ENCODE measurements at regions not wholly inside any gene's neighbourhood (a gene's known extent, or its start where the extent isn't known, plus 50 kb on each side); places are given as distances from the start of the nearest gene placed in this dataset.
A peak's percentile ranks its signal among the peaks of the same experiment; 100 is the strongest.

DNA sequence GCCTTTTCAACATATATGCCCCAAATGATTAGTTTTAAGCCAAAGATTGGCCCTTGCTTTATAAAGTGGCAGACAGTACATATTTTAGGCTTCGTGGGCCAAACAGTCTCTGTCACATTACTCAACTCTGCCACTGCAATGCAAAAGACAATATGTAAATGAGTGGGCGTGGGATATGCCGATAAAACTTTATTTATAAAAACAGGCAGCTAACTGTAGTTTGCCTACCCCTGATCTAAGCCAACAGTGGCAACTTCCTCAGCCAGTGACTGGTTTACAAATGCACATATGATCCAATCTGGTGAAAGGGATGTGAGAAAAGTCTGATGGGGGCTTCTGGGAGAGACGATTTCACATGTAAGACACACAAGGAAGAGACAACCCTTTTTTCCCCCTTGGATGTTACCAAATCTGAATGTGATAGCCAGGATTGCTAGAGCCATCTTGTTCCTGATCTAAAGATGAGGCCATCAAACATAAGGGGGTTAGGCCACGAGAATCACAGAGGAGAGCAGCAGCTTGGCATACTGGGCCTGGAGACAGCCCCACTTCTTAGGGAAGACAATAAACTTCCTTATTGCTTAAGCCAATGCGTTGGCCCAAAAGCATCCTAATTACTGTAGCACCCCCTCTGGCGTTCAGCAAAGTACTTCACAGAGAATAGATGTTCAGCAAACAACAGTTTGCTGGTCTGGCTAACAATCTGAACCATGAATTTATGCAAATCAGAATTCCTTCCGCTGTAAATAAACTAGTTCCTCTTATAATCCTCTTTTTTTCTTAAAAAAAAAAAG is 75.2 kb upstream of the TMCC3 start:
- Histone ChIP-seq H3K79me2 (ENCODE audit: low read depth) (no peaks in the 10 kb centered on the region), H4K20me1 (ENCODE audit: insufficient read depth) (no peaks in the 10 kb centered on the region), H3F3A (ENCODE audit: insufficient read depth, low read depth) (no peaks in the 10 kb centered on the region), H3K27ac (no peak overlapping the region), H3K4me1 (replicated peaks; ENCODE audit: insufficient read depth) (no peaks in the 10 kb centered on the region), H3K9me2 (ENCODE audit: insufficient read depth) (no peaks in the 10 kb centered on the region), H3K4me3 (no peak overlapping the region), H3K36me3 (ENCODE audit: low read depth) (no peaks in the 10 kb centered on the region), H2AFZ (peak overlapping the region; percentile 43; the same call in 1 of the 2 replicates), H3K4me2 (no peak overlapping the region), H3K27me3 (ENCODE audit: insufficient read depth, low read depth) (no peaks in the 10 kb centered on the region), H3K9me3 (ENCODE audit: insufficient read depth, low read depth) (no peaks in the 10 kb centered on the region)
- TF ChIP-seq, protein P1, sequence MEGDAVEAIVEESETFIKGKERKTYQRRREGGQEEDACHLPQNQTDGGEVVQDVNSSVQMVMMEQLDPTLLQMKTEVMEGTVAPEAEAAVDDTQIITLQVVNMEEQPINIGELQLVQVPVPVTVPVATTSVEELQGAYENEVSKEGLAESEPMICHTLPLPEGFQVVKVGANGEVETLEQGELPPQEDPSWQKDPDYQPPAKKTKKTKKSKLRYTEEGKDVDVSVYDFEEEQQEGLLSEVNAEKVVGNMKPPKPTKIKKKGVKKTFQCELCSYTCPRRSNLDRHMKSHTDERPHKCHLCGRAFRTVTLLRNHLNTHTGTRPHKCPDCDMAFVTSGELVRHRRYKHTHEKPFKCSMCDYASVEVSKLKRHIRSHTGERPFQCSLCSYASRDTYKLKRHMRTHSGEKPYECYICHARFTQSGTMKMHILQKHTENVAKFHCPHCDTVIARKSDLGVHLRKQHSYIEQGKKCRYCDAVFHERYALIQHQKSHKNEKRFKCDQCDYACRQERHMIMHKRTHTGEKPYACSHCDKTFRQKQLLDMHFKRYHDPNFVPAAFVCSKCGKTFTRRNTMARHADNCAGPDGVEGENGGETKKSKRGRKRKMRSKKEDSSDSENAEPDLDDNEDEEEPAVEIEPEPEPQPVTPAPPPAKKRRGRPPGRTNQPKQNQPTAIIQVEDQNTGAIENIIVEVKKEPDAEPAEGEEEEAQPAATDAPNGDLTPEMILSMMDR (conservative IDR thresholded peaks at IDR 0.05), result peak; percentile 54
- no peak for TF ChIP-seq EZH2 (IDR thresholded peaks at IDR 0.05; ENCODE audit: low read depth)
- peak; percentile 22 to 41 for DNase-seq
- CTCF ChIA-PET, result no interaction called here
- POLR2A ChIA-PET (ENCODE audit: unreplicated experiment), result no interaction called here
- intact Hi-C loops (cut with micrococcal nuclease; ENCODE audit: unreplicated experiment), result no loop called here
- BruUV-seq (replicated peaks), result no TSS peak

DNA sequence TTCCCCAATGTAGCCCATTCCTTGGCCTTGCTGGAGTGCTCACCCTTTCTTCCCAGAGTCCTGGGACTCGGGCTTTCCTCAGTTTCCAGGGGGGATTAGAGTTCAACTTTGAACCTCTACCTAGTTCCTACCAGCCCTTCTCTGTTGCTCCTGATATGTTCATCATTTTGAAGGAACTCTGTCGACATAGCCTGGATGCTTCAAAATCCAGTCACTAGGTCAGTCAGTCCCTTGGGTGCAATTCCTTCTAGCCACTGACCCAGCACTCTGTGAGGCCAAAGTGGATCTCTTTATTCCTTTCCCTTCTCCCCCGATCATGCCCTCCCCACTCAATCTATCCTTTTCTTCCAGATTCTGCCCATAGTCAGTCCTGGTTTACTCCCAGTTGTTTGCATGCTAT is 72.3 kb upstream of the TMCC3 start:
- Histone ChIP-seq H2AFZ (no peak overlapping the region), H3K9me3 (ENCODE audit: insufficient read depth, low read depth) (no peaks in the 10 kb centered on the region), H3K36me3 (ENCODE audit: low read depth) (no peaks in the 10 kb centered on the region), H3K4me1 (replicated peaks; ENCODE audit: insufficient read depth) (no peaks in the 10 kb centered on the region; the same call in 1 of the 2 replicates), H3K27me3 (ENCODE audit: insufficient read depth, low read depth) (no peaks in the 10 kb centered on the region), H4K20me1 (ENCODE audit: insufficient read depth) (no peaks in the 10 kb centered on the region), H3K27ac (no peak overlapping the region), H3F3A (ENCODE audit: insufficient read depth, low read depth) (no peaks in the 10 kb centered on the region), H3K4me3 (no peak overlapping the region), H3K9me2 (ENCODE audit: insufficient read depth) (no peaks in the 10 kb centered on the region), H3K4me2 (no peak overlapping the region), H3K79me2 (ENCODE audit: low read depth) (no peaks in the 10 kb centered on the region)
- DNase-seq, result no peak
- TF ChIP-seq EZH2 (IDR thresholded peaks at IDR 0.05; ENCODE audit: low read depth), result no peak
- TF ChIP-seq, protein P1 (conservative IDR thresholded peaks at IDR 0.05), result no peak
- CTCF ChIA-PET, result no interaction called here
- POLR2A ChIA-PET (ENCODE audit: unreplicated experiment), result no interaction called here
- intact Hi-C loops (cut with micrococcal nuclease; ENCODE audit: unreplicated experiment), result no loop called here
- BruUV-seq (replicated peaks), result no TSS peak

- Histone ChIP-seq H3K9me2 (ENCODE audit: insufficient read depth) (no peaks in the 10 kb centered on the region), H3K79me2 (ENCODE audit: low read depth) (no peaks in the 10 kb centered on the region), H3K9me3 (ENCODE audit: insufficient read depth, low read depth) (no peaks in the 10 kb centered on the region), H4K20me1 (ENCODE audit: insufficient read depth) (no peaks in the 10 kb centered on the region), H3K27me3 (ENCODE audit: insufficient read depth, low read depth) (no peaks in the 10 kb centered on the region), H3K4me3 (no peak overlapping the region), H3F3A (ENCODE audit: insufficient read depth, low read depth) (no peaks in the 10 kb centered on the region), H3K27ac (no peak overlapping the region), H2AFZ (0 out of 2 replicates have a peak overlapping the region, but pooled peaks have one; percentile 34), H3K4me2 (no peak overlapping the region), H3K36me3 (ENCODE audit: low read depth) (no peaks in the 10 kb centered on the region), H3K4me1 (replicated peaks; ENCODE audit: insufficient read depth) (no peaks in the 10 kb centered on the region; the same call in 1 of the 2 replicates)
- POLR2A ChIA-PET (ENCODE audit: unreplicated experiment), result no interaction called here
- no peak for TF ChIP-seq EZH2 (IDR thresholded peaks at IDR 0.05; ENCODE audit: low read depth)
- TF ChIP-seq, protein P1 (conservative IDR thresholded peaks at IDR 0.05), result no peak
- DNase-seq, result no peak
- CTCF ChIA-PET, result no interaction called here
- no TSS peak for BruUV-seq (replicated peaks)
- intact Hi-C loops (cut with micrococcal nuclease; ENCODE audit: unreplicated experiment), result no loop called here
Observed at GRCh38 chr12:94721173-94721572, 70.8 kb upstream of the TMCC3 start.
